Retinal pigment epithelial cell (primary cell): ENCODE measurements at regions not wholly inside any gene's neighbourhood (a gene's known extent, or its start where the extent isn't known, plus 50 kb on each side); places are given as distances from the start of the nearest gene placed in this dataset.

ENCODE experiments used
- DNase-seq: peaks from one replicate; pipeline ENCODE4 v3.0.0-alpha.2; 2010; ENCODE audit warnings: low read depth
- H3K4me3 ChIP-seq: 2 replicates; pipeline ENCODE4 v1.5.1; 2011; ENCODE audit warnings: mild to moderate bottlenecking, low read length, control low read depth, moderate library complexity
- CTCF ChIP-seq: conservative IDR thresholded peaks from 2 replicates; pipeline ENCODE4 v1.5.1; 2011; ENCODE audit warnings: low read depth, low read length, control low read depth, inconsistent platforms

- DNase-seq: no peak
- TF ChIP-seq CTCF: no peak
- H3K4me3 ChIP-seq: no peak overlapping the region
Observed at GRCh38 chr1:194047206-194047605, 860.8 kb upstream of the B3GALT2 start.

- TF ChIP-seq CTCF: no peak
- DNase-seq: no peak
- no peak overlapping the region for H3K4me3 ChIP-seq
Observed at GRCh38 chr1:194045416-194045815, 859.0 kb upstream of the B3GALT2 start.

- DNase-seq: no peak
- no peak overlapping the region for H3K4me3 ChIP-seq
- no peak for TF ChIP-seq CTCF
Observed at GRCh38 chr1:194044892-194045291, 858.5 kb upstream of the B3GALT2 start.

GRCh38 chr1:194043984-194044755, 857.8 kb upstream of the B3GALT2 start:
- TF ChIP-seq CTCF: no peak
- DNase-seq: no peak
- no peak overlapping the region for H3K4me3 ChIP-seq

- no peak overlapping the region for H3K4me3 ChIP-seq
- TF ChIP-seq CTCF: no peak
- DNase-seq: no peak
Observed at GRCh38 chr1:194042736-194043135, 856.3 kb upstream of the B3GALT2 start.

GRCh38 chr1:194040496-194040895, 854.1 kb upstream of the B3GALT2 start:
- H3K4me3 ChIP-seq: no peak overlapping the region
- DNase-seq: no peak
- no peak for TF ChIP-seq CTCF

GRCh38 chr1:194039578-194039977, 853.2 kb upstream of the B3GALT2 start:
- TF ChIP-seq CTCF: no peak
- H3K4me3 ChIP-seq: no peak overlapping the region
- DNase-seq: no peak
